A549 (cell line): ENCODE measurements at regions not wholly inside any gene's neighbourhood (a gene's known extent, or its start where the extent isn't known, plus 50 kb on each side); places are given as distances from the start of the nearest gene placed in this dataset.

Experiments used
- ATAC-seq, 2 experiments: fragments of 200-7000 bp in 1 of 2; fragments of >200 bp in 1 of 2; cut with Nextera tagmentation in 1 of 2; cut with Tn5 transposase in 1 of 2; 3 replicates each; pipeline versions ENCODE4 v1.8.0 to v1.9.1; 2018 to 2020; ENCODE audit warnings: mild to moderate bottlenecking in 1 of 2, moderate library complexity in 1 of 2
- CTCF ChIA-PET: fragments of 300-600 bp; sonication (Branson Sonifier 250); formaldehyde crosslinking; extraction: SDS; loops from one replicate; lab custom pipeline; 2021; ENCODE audit warnings: antibody characterized with exemption, inconsistent platforms; lab: Yijun Ruan, JAX
- POLR2A ChIA-PET: fragments of 350-600 bp; formaldehyde crosslinking; extraction: SDS; loops from one replicate; lab custom pipeline; 2021; ENCODE audit warnings: antibody characterized with exemption, inconsistent platforms; lab: Yijun Ruan, JAX
- DNase-seq, 2 experiments: peaks; one replicate each; pipeline versions ENCODE4 v3.0.0 to v3.0.0-alpha.2; 2011 to 2016; ENCODE audit warnings: low read depth in 1 of 2, low spot score in 1 of 2
- FAIRE-seq: peaks from 2 replicates; lab custom pipeline; 2011; peaks lifted over from hg19 to GRCh38; lab: Jason Lieb, UNC
- H3K27ac ChIP-seq, 2 experiments: fragments of >200 bp; sonication (Bioruptor Twin); formaldehyde crosslinking; 3 replicates each; pipeline ENCODE4 v1.5.1; 2016 to 2017
- H3K4me1 ChIP-seq: fragments of >200 bp; sonication (Bioruptor Twin); formaldehyde crosslinking; 3 replicates; pipeline ENCODE4 v1.6.1; 2016
- H3K4me2 ChIP-seq: fragments of >200 bp; sonication (Bioruptor Twin); formaldehyde crosslinking; 3 replicates; pipeline ENCODE4 v1.6.1; 2016
- H3K4me3 ChIP-seq: fragments of >200 bp; sonication (Bioruptor Twin); formaldehyde crosslinking; 3 replicates; pipeline ENCODE4 v1.5.1; 2016
- H3K9me3 ChIP-seq: fragments of >200 bp; sonication (Bioruptor Twin); formaldehyde crosslinking; 3 replicates; pipeline ENCODE4 v1.6.1; 2016
- EHF ChIP-seq: fragments of 250-450 bp; sonication (Bioruptor Pico); IDR thresholded peaks from 2 replicates; pipeline ENCODE4 v1.5.0; 2020; ENCODE audit warnings: mild to moderate bottlenecking
- ELK1 ChIP-seq: fragments of 150-350 bp; IDR thresholded peaks from 2 replicates; pipeline ENCODE4 v1.6.1; 2014; ENCODE audit warnings: low read depth, mild to moderate bottlenecking, low read length
- ESRRA ChIP-seq: fragments of 150-350 bp; IDR thresholded peaks from 2 replicates; pipeline ENCODE4 v1.6.1; 2014; ENCODE audit warnings: mild to moderate bottlenecking, low read length, borderline replicate concordance
- FOSB ChIP-seq: fragments of 250-450 bp; sonication (Bioruptor Pico); IDR thresholded peaks from 2 replicates; pipeline ENCODE4 v1.5.0; 2020; ENCODE audit warnings: mild to moderate bottlenecking, moderate library complexity
- FOXS1 ChIP-seq: fragments of 250-450 bp; sonication (Bioruptor Pico); IDR thresholded peaks from 2 replicates; pipeline ENCODE4 v1.5.0; 2020; ENCODE audit warnings: mild to moderate bottlenecking, moderate library complexity
- HDAC2 ChIP-seq: fragments of 200-600 bp; sonication (generic); IDR thresholded peaks from 2 replicates; pipeline ENCODE4 v1.6.1; 2016
- HES2 ChIP-seq: fragments of >200 bp; sonication (Bioruptor Twin); formaldehyde crosslinking; IDR thresholded peaks from 2 replicates; pipeline ENCODE4 v1.6.1; 2016
- HMGXB4 ChIP-seq: fragments of 250-450 bp; sonication (Bioruptor Pico); IDR thresholded peaks from 2 replicates; pipeline ENCODE4 v1.5.0; 2021; ENCODE audit warnings: mild to moderate bottlenecking, moderate library complexity, borderline replicate concordance
- HOXB13 ChIP-seq: fragments of 250-450 bp; sonication (Bioruptor Pico); IDR thresholded peaks from 2 replicates; pipeline ENCODE4 v1.5.0; 2020; ENCODE audit warnings: low read depth, mild to moderate bottlenecking, moderate library complexity
- HOXB5 ChIP-seq: fragments of 250-450 bp; sonication (Bioruptor Pico); IDR thresholded peaks from 2 replicates; pipeline ENCODE4 v1.5.0; 2020; ENCODE audit warnings: mild to moderate bottlenecking, moderate library complexity
- JUNB ChIP-seq: fragments of >200 bp; sonication (Bioruptor Twin); formaldehyde crosslinking; IDR thresholded peaks from 2 replicates; pipeline ENCODE4 v1.6.1; 2016
- KDM1A ChIP-seq: fragments of 200-600 bp; sonication (generic); IDR thresholded peaks from 2 replicates; pipeline ENCODE4 v1.6.1; 2016; ENCODE audit warnings: low read depth, mild to moderate bottlenecking
- KDM5A ChIP-seq: fragments of 200-600 bp; sonication (generic); IDR thresholded peaks from 2 replicates; pipeline ENCODE4 v1.6.1; 2016; ENCODE audit warnings: antibody characterized with exemption, mild to moderate bottlenecking
- MAX ChIP-seq: IDR thresholded peaks from 2 replicates; pipeline ENCODE4 v1.6.1; 2012
- MAZ ChIP-seq: fragments of 150-350 bp; IDR thresholded peaks from 2 replicates; pipeline ENCODE4 v1.6.1; 2014; ENCODE audit warnings: antibody characterized with exemption, low read depth, low read length, borderline replicate concordance
- NR3C1 ChIP-seq: fragments of >200 bp; sonication (Bioruptor Twin); formaldehyde crosslinking; IDR thresholded peaks from 3 replicates; pipeline ENCODE4 v1.6.1; 2017
- PBX3 ChIP-seq: IDR thresholded peaks from 2 replicates; pipeline ENCODE4 v1.6.1; 2012
- POLR2A ChIP-seq: IDR thresholded peaks from 2 replicates; pipeline ENCODE4 v1.6.1; 2012; ENCODE audit warnings: mild to moderate bottlenecking, low read length
- POLR2AphosphoS2 ChIP-seq: conservative IDR thresholded peaks from 2 replicates; pipeline ENCODE4 v1.6.1; 2012; ENCODE audit warnings: low read length, improper control_type of control experiment, inconsistent platforms
- RCOR1 ChIP-seq: fragments of 150-350 bp; IDR thresholded peaks from 2 replicates; pipeline ENCODE4 v1.6.1; 2014; ENCODE audit warnings: antibody characterized with exemption, low read length, low read depth
- REST ChIP-seq: fragments of 200-600 bp; sonication (generic); IDR thresholded peaks from 2 replicates; pipeline ENCODE4 v1.6.1; 2016; ENCODE audit warnings: antibody characterized with exemption, mild to moderate bottlenecking, moderate library complexity
- RFX5 ChIP-seq: fragments of 450-650 bp; IDR thresholded peaks from 2 replicates; pipeline ENCODE4 v1.7.1; 2014; ENCODE audit warnings: antibody characterized with exemption, mild to moderate bottlenecking, moderate library complexity
- SMC3 ChIP-seq: fragments of >200 bp; sonication (Bioruptor Twin); formaldehyde crosslinking; IDR thresholded peaks from 3 replicates; pipeline ENCODE4 v1.6.1; 2018; ENCODE audit warnings: inconsistent platforms
- SREBF2 ChIP-seq: fragments of 450-650 bp; IDR thresholded peaks from 2 replicates; pipeline ENCODE4 v1.6.1; 2014; ENCODE audit warnings: mild to moderate bottlenecking, moderate library complexity
- TFCP2L1 ChIP-seq: fragments of 250-450 bp; sonication (Bioruptor Pico); IDR thresholded peaks from 2 replicates; pipeline ENCODE4 v1.5.0; 2021; ENCODE audit warnings: mild to moderate bottlenecking
- USF2 ChIP-seq: fragments of 450-650 bp; IDR thresholded peaks from 2 replicates; pipeline ENCODE4 v1.6.1; 2014; ENCODE audit warnings: antibody characterized with exemption
- ZC3H11A ChIP-seq: fragments of 450-650 bp; IDR thresholded peaks from 2 replicates; pipeline ENCODE4 v1.6.1; 2014; ENCODE audit warnings: antibody characterized with exemption, mild to moderate bottlenecking
- ZFP36 ChIP-seq: fragments of 450-650 bp; IDR thresholded peaks from 2 replicates; pipeline ENCODE4 v1.6.1; 2014; ENCODE audit warnings: borderline replicate concordance; ENCODE audit not compliant: partially characterized antibody
- ZNF302 ChIP-seq: fragments of 250-450 bp; sonication (Bioruptor Pico); IDR thresholded peaks from 2 replicates; pipeline ENCODE4 v1.9.0; 2021; ENCODE audit warnings: inconsistent platforms, mild to moderate bottlenecking, moderate library complexity
- ZSCAN20 ChIP-seq: fragments of 250-450 bp; sonication (Bioruptor Pico); IDR thresholded peaks from 2 replicates; pipeline ENCODE4 v1.8.0; 2022; ENCODE audit warnings: mild to moderate bottlenecking, moderate library complexity
- WGBS: methylation state at CpG from one replicate; pipeline ENCODE4 v1.1.6; 2017; ENCODE audit errors: missing lambda C conversion rate; 5-methylcytosine and 5-hydroxymethylcytosine counted together

GRCh38 chr21:16811970-16812369 is 700.9 kb upstream of the CXADR start:
- ChIA-PET CTCF (no interaction called here), POLR2A (no interaction called here)
- FAIRE-seq (no peak), ATAC-seq (no peak), DNase-seq (no peak)
- Histone ChIP-seq H3K9me3 (no peaks in the 10 kb centered on the region), H3K4me2 (no peak overlapping the region), H3K4me3 (no peak overlapping the region), H3K27ac (no peak overlapping the region), H3K4me1 (no peaks in the 10 kb centered on the region)
- no peak for TF ChIP-seq SMC3
- TF ChIP-seq MAZ = no peak
- TF ChIP-seq HDAC2 = no peak
- no peak for TF ChIP-seq ESRRA
- no peak for TF ChIP-seq PBX3
- no peak for TF ChIP-seq TFCP2L1 (CRISPR knock-in tag)
- no peak for TF ChIP-seq FOSB (CRISPR knock-in tag)
- TF ChIP-seq REST = no peak
- no peak for TF ChIP-seq KDM1A
- no peak for TF ChIP-seq SREBF2
- TF ChIP-seq ZNF302 (CRISPR knock-in tag) = no peak
- TF ChIP-seq POLR2A = no peak
- no peak for TF ChIP-seq HES2
- TF ChIP-seq POLR2AphosphoS2 = no peak
- TF ChIP-seq MAX = no peak

- CTCF ChIA-PET = no interaction called here
- ATAC-seq = no peak
- no peak for TF ChIP-seq EHF
- TF ChIP-seq ZC3H11A = no peak
- no peak for TF ChIP-seq FOXS1
- TF ChIP-seq FOSB (CRISPR knock-in tag) = no peak
- TF ChIP-seq RCOR1 = no peak
- TF ChIP-seq KDM5A = no peak
- TF ChIP-seq KDM1A = no peak
- TF ChIP-seq HOXB13 = no peak
- no peak for TF ChIP-seq HDAC2
- no peak for TF ChIP-seq ZFP36
Observed at GRCh38 chr21:16815243-16815642, 697.6 kb upstream of the CXADR start.

GRCh38 chr21:16821588-16821987 is 691.3 kb upstream of the CXADR start:
- no peak overlapping the region for H3K4me3 ChIP-seq
- no peaks in the 10 kb centered on the region for H3K9me3 ChIP-seq
- ChIA-PET POLR2A (no interaction called here), CTCF (no interaction called here)
- no peaks in the 10 kb centered on the region for H3K4me1 ChIP-seq
- no peak for ATAC-seq
- no peak for DNase-seq
- 100% methylated on average over 1 of the region's 1 CpG for WGBS
- no peak overlapping the region for H3K4me2 ChIP-seq
- H3K27ac ChIP-seq = no peak overlapping the region
- FAIRE-seq = no peak
- TF ChIP-seq HOXB5 (CRISPR knock-in tag) (no peak), RFX5 (no peak), HMGXB4 (CRISPR knock-in tag) (no peak), ZSCAN20 (CRISPR knock-in tag) (no peak), JUNB (no peak), NR3C1 (no peak), KDM1A (no peak), ELK1 (no peak), MAZ (no peak), ZC3H11A (no peak), USF2 (no peak)

More at GRCh38 chr21:16815243-16815642, 697.6 kb upstream of the CXADR start:
- no peaks in the 10 kb centered on the region for H3K4me1 ChIP-seq
- POLR2A ChIA-PET = no interaction called here
- whole genome bisulfite sequencing = 96% methylated on average over 2 of the region's 2 CpGs
- H3K4me2 ChIP-seq = no peak overlapping the region
- DNase-seq = no peak
- H3K9me3 ChIP-seq = no peaks in the 10 kb centered on the region
- no peak overlapping the region for H3K27ac ChIP-seq
- no peak for FAIRE-seq
- H3K4me3 ChIP-seq = no peak overlapping the region
